LHCN-M2 (cell line): ENCODE measurements at regions not wholly inside any gene's neighbourhood (a gene's known extent, or its start where the extent isn't known, plus 50 kb on each side); places are given as distances from the start of the nearest gene placed in this dataset.

Experiments used
- DNase-seq: peaks from one replicate; pipeline ENCODE4 v3.0.0-alpha.2; 2012; ENCODE audit warnings: low read depth

GRCh38 chr5:79871364-79872120 is 119.5 kb downstream of the MTX3 start:
- DNase-seq = no peak

- DNase-seq = no peak
Measured at GRCh38 chr5:79868163-79868670, 122.8 kb downstream of the MTX3 start.

DNA sequence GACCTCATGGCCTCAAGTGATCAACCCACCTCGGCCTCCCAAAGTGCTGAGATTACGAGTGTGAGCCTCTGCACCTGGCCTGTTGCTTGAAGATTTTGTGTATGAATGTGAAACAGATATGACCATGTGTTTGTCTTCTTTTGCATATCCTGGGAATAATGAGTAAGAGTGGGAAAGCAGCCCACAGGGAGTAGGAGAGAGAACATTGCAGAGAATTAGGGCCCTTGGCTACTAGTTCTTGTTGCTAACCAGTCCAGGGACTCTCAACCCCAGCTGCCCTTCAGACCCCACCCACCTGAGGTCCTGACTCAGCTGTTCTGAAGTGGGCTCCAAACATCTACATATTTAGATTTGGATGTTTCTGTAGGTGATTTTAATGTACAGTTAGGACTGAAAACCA is 125.5 kb downstream of the MTX3 start:
- no peak for DNase-seq

GRCh38 chr5:79864364-79864763 is 126.7 kb downstream of the MTX3 start:
- no peak for DNase-seq

DNA sequence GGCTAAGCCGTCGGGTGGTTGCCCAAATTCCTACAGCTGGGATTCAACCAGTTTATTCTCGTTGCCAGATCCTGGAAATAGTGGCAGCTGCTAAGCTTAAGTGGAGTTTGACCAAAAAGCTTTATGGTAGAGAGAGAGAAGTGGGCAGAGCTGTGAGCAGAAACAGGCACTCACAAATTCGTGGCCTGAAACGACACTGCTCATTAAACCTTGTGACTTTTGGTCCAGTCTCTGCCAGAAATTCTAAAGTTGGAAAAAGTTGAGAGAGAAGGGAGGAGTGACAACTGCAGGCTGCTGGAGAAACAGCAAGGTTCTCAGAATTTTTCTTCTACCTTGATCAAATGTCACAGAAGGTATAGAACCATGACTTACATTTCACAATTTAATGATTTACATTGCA is 131.5 kb downstream of the MTX3 start:
- DNase-seq = no peak

DNA sequence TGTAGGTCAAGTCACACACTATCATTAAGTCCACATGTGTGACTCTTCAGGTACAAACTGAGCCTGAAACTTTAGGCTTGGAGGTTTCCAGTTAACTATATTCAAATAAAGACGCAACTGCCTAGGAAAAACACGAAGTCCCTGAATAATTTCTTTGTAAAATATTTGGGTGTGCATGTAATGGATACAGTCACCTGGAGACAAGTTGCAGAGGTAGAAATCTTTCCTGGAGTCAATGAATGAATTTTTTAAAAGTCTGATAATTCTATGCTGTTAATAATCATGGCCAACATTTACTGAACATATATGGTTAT is 132.7 kb downstream of the MTX3 start:
- DNase-seq = no peak

DNA sequence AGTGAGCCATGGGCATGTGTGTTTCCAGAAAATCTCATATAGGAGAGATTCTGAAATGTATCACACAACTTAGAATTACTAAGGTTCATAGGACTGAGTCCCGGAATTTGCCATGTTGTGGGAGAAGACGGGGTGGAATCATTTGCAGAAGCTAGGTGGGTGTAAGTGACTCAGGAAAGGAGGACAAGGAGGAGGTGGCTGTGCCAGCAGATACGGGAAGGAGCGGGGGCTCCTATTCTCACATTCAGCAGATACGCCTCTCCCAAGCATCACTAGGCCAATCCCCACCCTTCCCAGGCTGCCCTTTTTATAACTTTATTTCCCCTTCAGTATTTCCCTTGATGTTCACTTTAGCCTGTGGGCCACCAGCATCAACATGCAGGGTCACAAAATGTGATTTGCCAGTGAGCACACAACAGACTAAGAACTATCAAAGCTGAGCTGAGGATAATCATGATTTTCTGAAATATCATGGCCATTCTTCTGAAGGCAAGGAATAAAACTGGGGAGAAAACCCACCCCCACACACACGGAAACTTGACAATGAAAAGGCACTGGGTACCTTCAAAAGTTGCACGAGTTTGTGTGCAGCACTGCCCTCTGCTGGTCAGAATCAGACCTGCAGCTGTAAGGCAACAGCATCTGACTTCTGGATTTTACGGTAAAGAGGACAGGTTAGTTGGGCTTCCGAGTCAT is 133.2 kb downstream of the MTX3 start:
- peak; percentile 47 for DNase-seq

DNA sequence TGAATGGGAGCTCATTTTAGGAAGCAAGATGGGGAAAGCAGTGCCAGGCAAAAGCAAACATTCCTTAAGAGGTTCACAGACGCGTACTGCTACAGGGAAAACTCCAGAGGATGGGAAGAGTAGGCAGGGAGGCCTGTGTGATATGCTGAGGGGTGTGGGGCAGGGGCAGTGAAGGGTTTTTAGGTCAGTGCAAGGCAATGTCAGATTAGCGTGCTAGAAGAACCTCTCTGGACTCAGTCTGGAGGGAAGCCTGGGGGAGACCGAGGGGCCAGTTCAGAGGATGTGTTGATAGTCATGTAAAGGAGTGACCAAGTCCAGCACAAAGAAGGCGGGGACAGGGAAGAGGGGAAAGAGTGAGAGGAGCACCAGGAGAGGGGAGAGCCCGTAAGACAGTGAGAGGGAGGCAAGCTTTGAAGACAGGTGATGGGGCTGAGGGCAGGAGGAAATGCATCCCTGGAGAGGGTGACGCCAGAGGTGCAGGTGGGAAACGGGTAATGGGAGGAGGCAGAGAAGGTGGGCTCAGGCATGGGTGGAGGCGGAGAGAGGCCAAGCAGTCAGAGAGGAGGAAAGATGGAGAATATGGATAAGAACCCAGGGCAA is 134.5 kb downstream of the MTX3 start:
- DNase-seq = no peak

- DNase-seq = peak; percentile 29
Measured at GRCh38 chr5:79853676-79854418, 137.2 kb downstream of the MTX3 start.

DNA sequence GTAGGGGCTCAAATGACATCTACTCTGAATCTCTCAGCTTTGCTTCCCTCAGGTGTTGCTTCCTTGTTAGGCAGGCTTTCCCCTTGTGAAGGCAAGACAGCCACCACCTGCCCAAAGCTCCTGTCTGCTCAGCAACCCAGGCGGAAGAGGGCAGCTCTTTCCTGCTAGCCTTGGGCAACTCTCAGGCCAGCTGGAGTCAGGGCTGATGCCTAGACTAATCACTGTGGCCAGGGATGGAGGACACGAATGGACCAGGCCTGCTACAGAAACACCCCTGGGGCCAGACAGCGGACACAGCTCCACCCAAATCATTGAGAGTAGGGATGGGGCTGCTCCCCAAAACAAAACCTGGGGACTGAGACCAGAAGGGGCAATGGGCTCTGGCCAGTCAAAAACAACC is 138.0 kb downstream of the MTX3 start:
- DNase-seq = no peak

GRCh38 chr5:79851391-79851863 is 139.6 kb downstream of the MTX3 start:
- no peak for DNase-seq

GRCh38 chr5:79850941-79851340 is 140.1 kb downstream of the MTX3 start:
- DNase-seq = no peak

DNA sequence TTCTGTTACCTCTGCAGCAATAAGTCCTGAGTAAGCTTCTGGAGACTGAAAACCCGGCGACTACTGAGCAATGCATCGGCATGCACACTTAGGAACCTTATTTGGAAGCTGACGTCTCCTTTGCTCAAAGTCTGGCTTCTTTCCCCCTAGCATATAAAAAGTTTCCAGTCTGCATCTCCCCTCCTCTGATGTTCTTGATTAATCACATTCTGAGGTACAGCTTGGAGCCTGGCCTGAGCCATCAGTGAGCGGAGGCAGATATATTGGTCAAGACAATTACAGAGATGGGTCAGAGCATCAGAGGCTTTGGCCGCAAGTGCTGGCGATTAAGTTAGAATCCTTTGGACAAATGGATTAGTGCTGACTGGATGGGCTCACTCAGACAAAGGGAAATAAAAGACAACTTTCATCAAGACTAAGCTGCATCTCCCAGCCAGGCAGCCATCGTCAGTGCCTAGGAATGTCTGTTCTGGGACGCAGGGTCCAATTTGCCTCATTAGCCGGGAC is 140.7 kb downstream of the MTX3 start:
- DNase-seq = no peak

GRCh38 chr5:79849486-79850315 is 141.4 kb downstream of the MTX3 start:
- no peak for DNase-seq
